ENCODE measurements at regions not wholly inside any gene's neighbourhood (a gene's known extent, or its start where the extent isn't known, plus 50 kb on each side); places are given as distances from the start of the nearest gene placed in this dataset.

DNA sequence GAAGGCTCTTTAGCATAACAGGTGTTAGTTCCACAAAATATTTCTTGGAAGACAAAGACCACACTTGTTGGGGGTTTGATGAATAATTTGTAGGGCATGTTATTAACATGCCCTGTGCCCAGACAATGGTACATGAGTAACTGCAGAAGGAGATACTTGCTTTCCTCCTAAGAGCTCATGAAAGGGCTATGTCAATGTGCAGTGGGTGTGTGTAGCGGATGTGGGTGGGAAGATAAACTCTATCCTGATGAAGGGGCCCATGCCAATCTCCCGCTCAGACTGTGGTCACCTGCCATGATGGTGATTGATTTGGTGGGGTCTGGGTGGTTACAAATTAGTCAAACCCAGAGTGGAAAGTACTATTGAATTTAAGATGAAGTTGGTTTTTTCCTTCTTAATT lies 69.8 kb upstream of the DNAH14 start:
- TF ChIP-seq, protein P1, sequence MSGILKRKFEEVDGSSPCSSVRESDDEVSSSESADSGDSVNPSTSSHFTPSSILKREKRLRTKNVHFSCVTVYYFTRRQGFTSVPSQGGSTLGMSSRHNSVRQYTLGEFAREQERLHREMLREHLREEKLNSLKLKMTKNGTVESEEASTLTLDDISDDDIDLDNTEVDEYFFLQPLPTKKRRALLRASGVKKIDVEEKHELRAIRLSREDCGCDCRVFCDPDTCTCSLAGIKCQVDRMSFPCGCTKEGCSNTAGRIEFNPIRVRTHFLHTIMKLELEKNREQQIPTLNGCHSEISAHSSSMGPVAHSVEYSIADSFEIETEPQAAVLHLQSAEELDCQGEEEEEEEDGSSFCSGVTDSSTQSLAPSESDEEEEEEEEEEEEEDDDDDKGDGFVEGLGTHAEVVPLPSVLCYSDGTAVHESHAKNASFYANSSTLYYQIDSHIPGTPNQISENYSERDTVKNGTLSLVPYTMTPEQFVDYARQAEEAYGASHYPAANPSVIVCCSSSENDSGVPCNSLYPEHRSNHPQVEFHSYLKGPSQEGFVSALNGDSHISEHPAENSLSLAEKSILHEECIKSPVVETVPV (CRISPR knock-in tag; IDR thresholded peaks at IDR 0.05), result no peak
- no peak for TF ChIP-seq OSR1 (CRISPR knock-in tag; IDR thresholded peaks at IDR 0.05)
- TF ChIP-seq ZNF70 (CRISPR knock-in tag; IDR thresholded peaks at IDR 0.05), result no peak
- no peak for TF ChIP-seq BACH2 (CRISPR knock-in tag; IDR thresholded peaks at IDR 0.05; ENCODE audit: borderline replicate concordance)
- no peak for TF ChIP-seq RARB (CRISPR knock-in tag; IDR thresholded peaks at IDR 0.05)
- TF ChIP-seq, protein P2, sequence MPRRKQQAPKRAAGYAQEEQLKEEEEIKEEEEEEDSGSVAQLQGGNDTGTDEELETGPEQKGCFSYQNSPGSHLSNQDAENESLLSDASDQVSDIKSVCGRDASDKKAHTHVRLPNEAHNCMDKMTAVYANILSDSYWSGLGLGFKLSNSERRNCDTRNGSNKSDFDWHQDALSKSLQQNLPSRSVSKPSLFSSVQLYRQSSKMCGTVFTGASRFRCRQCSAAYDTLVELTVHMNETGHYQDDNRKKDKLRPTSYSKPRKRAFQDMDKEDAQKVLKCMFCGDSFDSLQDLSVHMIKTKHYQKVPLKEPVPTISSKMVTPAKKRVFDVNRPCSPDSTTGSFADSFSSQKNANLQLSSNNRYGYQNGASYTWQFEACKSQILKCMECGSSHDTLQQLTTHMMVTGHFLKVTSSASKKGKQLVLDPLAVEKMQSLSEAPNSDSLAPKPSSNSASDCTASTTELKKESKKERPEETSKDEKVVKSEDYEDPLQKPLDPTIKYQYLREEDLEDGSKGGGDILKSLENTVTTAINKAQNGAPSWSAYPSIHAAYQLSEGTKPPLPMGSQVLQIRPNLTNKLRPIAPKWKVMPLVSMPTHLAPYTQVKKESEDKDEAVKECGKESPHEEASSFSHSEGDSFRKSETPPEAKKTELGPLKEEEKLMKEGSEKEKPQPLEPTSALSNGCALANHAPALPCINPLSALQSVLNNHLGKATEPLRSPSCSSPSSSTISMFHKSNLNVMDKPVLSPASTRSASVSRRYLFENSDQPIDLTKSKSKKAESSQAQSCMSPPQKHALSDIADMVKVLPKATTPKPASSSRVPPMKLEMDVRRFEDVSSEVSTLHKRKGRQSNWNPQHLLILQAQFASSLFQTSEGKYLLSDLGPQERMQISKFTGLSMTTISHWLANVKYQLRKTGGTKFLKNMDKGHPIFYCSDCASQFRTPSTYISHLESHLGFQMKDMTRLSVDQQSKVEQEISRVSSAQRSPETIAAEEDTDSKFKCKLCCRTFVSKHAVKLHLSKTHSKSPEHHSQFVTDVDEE (CRISPR knock-in tag; IDR thresholded peaks at IDR 0.05), result no peak
- TF ChIP-seq, protein P3, sequence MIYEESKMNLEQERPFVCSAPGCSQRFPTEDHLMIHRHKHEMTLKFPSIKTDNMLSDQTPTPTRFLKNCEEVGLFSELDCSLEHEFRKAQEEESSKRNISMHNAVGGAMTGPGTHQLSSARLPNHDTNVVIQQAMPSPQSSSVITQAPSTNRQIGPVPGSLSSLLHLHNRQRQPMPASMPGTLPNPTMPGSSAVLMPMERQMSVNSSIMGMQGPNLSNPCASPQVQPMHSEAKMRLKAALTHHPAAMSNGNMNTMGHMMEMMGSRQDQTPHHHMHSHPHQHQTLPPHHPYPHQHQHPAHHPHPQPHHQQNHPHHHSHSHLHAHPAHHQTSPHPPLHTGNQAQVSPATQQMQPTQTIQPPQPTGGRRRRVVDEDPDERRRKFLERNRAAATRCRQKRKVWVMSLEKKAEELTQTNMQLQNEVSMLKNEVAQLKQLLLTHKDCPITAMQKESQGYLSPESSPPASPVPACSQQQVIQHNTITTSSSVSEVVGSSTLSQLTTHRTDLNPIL (CRISPR knock-in tag; IDR thresholded peaks at IDR 0.05; ENCODE audit: low read depth), result no peak
- no peak for TF ChIP-seq ZFP30 (CRISPR knock-in tag; IDR thresholded peaks at IDR 0.05)
- no peak for TF ChIP-seq ZNF8 (CRISPR knock-in tag; IDR thresholded peaks at IDR 0.05)
- no peak for TF ChIP-seq ZC3H10 (CRISPR knock-in tag; IDR thresholded peaks at IDR 0.05)
- no peak for TF ChIP-seq ESRRG (CRISPR knock-in tag; IDR thresholded peaks at IDR 0.05)
- no peak for TF ChIP-seq ARNTL (CRISPR knock-in tag; IDR thresholded peaks at IDR 0.05; ENCODE audit: borderline replicate concordance, low read depth)
- TF ChIP-seq, protein P4, sequence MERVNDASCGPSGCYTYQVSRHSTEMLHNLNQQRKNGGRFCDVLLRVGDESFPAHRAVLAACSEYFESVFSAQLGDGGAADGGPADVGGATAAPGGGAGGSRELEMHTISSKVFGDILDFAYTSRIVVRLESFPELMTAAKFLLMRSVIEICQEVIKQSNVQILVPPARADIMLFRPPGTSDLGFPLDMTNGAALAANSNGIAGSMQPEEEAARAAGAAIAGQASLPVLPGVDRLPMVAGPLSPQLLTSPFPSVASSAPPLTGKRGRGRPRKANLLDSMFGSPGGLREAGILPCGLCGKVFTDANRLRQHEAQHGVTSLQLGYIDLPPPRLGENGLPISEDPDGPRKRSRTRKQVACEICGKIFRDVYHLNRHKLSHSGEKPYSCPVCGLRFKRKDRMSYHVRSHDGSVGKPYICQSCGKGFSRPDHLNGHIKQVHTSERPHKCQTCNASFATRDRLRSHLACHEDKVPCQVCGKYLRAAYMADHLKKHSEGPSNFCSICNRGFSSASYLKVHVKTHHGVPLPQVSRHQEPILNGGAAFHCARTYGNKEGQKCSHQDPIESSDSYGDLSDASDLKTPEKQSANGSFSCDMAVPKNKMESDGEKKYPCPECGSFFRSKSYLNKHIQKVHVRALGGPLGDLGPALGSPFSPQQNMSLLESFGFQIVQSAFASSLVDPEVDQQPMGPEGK (CRISPR knock-in tag; IDR thresholded peaks at IDR 0.05; ENCODE audit: borderline replicate concordance), result no peak
